ENCODE measurements at regions not wholly inside any gene's neighbourhood (a gene's known extent, or its start where the extent isn't known, plus 50 kb on each side); places are given as distances from the start of the nearest gene placed in this dataset.
A peak's percentile ranks its signal among the peaks of the same experiment; 100 is the strongest.

DNA sequence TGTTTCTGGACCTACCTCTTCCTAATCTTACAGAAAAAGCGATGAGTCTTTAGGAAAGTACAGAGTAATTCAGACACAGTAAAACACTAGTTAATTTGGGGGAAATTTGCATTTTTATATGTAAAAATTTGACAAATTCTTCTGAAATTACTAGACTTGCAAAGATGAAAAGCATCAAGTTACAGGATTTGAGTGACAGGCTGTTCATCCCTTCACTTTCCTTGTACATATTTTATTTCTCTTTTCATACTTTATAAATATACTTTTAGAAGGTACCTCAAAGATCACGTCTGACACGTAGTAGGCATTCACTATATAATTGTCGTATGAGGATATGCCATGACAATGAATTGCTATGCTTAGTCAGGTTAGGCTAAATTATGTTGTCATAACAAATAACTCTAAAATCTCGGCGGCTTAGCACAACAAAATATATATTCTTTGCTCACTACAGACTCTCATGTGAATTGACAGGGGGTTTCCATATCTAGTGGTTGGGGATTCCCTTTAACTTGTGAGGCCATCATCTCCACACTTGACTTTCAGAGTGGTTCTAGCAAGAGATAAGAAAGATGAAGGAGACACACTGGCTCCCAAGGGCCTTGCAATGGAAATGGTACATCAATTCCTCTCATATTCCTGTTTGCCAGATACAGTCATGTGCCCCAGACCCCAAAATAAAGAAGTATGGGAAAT lies 154.1 kb upstream of the TUT7 start:
- WGBS, 3 donors: 93 to 95% (median 94%) methylated on average over 6 of the region's 6 CpGs
- H3K4me3 ChIP-seq: no peak overlapping the region
- ATAC-seq: no peak
- no peak overlapping the region for H3K27ac ChIP-seq
- no peaks in the 10 kb centered on the region for H3K36me3 ChIP-seq (ENCODE audit: insufficient read depth in 1 of 2, low read depth in 1 of 2)
- no peak for DNase-seq
- H3K4me1 ChIP-seq: no peaks in the 10 kb centered on the region
- intact Hi-C loops (cut with DNase I): no loop called here
- TF ChIP-seq, protein P1, sequence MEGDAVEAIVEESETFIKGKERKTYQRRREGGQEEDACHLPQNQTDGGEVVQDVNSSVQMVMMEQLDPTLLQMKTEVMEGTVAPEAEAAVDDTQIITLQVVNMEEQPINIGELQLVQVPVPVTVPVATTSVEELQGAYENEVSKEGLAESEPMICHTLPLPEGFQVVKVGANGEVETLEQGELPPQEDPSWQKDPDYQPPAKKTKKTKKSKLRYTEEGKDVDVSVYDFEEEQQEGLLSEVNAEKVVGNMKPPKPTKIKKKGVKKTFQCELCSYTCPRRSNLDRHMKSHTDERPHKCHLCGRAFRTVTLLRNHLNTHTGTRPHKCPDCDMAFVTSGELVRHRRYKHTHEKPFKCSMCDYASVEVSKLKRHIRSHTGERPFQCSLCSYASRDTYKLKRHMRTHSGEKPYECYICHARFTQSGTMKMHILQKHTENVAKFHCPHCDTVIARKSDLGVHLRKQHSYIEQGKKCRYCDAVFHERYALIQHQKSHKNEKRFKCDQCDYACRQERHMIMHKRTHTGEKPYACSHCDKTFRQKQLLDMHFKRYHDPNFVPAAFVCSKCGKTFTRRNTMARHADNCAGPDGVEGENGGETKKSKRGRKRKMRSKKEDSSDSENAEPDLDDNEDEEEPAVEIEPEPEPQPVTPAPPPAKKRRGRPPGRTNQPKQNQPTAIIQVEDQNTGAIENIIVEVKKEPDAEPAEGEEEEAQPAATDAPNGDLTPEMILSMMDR (IDR thresholded peaks at IDR 0.05): no peak
- H3K9me3 ChIP-seq: no peaks in the 10 kb centered on the region
- peaks cover 0 to 2% (median 0%) of the 10 kb centered on the region in 3 donors for H3K27me3 ChIP-seq (ENCODE audit: insufficient read depth in 3 of 3, low read length in 2 of 3)

DNA sequence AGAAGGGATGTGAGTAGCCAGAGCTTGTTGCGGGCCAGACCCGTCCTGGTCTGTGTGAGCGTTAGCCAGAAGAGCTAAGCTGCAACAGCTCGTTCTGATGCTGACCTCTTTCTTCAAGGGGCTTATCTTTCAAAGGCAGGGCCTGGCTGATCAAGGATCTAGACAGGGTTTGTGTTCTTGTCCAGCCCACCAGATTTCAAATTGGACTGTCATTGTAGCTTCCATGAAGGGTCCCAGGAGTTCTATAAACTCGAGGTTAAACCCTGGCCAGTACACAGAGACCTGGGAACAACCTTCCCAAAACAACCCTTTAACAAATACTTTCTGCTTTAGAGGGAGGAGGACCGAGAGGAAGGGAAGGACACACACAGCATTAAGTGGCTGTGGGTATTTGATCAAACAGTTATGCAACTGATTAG lies 153.0 kb upstream of the TUT7 start:
- Histone ChIP-seq H3K27ac (no peak overlapping the region), H3K4me1 (no peaks in the 10 kb centered on the region), H3K4me3 (no peak overlapping the region), H3K36me3 (ENCODE audit: insufficient read depth in 1 of 2, low read depth in 1 of 2) (no peaks in the 10 kb centered on the region), H3K27me3 (ENCODE audit: insufficient read depth in 3 of 3, low read length in 2 of 3) (peaks cover 0 to 2% (median 0%) of the 10 kb centered on the region in 3 donors), H3K9me3 (no peaks in the 10 kb centered on the region)
- DNase-seq (peak in 1 of 2 donors; percentile 57), ATAC-seq (peak in 1 of 4 donors; percentile 66)
- intact Hi-C loops (cut with DNase I): no loop called here
- TF ChIP-seq, protein P1 (IDR thresholded peaks at IDR 0.05): no peak
- WGBS, 3 donors: 47 to 66% (median 48%) methylated on average over 6 of the region's 6 CpGs

DNA sequence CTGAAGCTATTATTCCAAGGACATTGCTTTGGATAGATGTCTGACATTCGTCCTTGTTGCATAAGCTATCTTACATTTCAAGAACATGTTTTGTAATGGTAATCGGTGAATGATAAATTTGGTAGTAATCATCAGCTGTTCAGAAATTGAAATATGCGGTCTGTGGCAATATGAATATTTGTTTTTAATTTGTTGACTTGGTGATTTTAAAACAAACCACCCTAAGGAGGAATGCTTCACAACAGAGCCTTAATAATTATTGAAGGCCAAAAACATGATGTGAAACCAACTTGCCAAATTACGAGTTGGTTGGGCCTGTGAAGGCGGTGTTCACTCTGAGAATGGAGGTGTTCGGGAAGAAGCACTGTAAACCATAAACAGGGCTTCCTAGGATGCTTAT lies 149.7 kb upstream of the TUT7 start:
- no peaks in the 10 kb centered on the region for H3K9me3 ChIP-seq
- H3K27ac ChIP-seq: no peak overlapping the region
- intact Hi-C loops (cut with DNase I): no loop called here
- TF ChIP-seq, protein P1 (IDR thresholded peaks at IDR 0.05): no peak
- H3K27me3 ChIP-seq (ENCODE audit: insufficient read depth in 3 of 3, low read length in 2 of 3): peaks cover 0 to 2% (median 0%) of the 10 kb centered on the region in 3 donors
- no peak overlapping the region for H3K4me3 ChIP-seq
- WGBS, 3 donors: 85 to 95% (median 87%) methylated on average over 6 of the region's 6 CpGs
- DNase-seq (no peak), ATAC-seq (no peak)
- H3K36me3 ChIP-seq (ENCODE audit: insufficient read depth in 1 of 2, low read depth in 1 of 2): no peaks in the 10 kb centered on the region
- H3K4me1 ChIP-seq: no peaks in the 10 kb centered on the region

DNA sequence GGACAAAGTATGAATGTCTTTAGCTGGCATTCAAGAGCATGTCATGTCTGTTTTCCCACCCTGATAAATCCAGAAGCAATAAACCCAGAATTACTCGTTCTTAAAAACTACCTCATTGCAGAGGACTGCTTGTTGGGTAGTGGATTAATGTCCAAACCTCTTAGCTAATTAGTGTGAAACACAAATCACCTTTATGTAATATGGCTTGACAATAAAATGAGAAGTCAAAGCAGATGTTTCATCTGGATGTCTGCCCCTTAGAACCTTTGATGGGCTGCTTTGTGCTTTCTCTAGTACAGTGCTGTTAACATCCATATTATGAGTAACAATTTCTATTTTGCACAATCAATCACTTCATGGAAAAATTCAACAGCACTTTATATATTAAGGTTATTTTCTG lies 149.1 kb upstream of the TUT7 start:
- no peak for DNase-seq
- H3K27ac ChIP-seq: no peak overlapping the region
- peaks cover 0 to 2% (median 0%) of the 10 kb centered on the region in 3 donors for H3K27me3 ChIP-seq (ENCODE audit: insufficient read depth in 3 of 3, low read length in 2 of 3)
- no peaks in the 10 kb centered on the region for H3K36me3 ChIP-seq (ENCODE audit: insufficient read depth in 1 of 2, low read depth in 1 of 2)
- WGBS, 3 donors: 5 to 31% (median 20%) methylated on average over 1 of the region's 1 CpG
- no peak overlapping the region for H3K4me3 ChIP-seq
- TF ChIP-seq, protein P1 (IDR thresholded peaks at IDR 0.05): no peak
- ATAC-seq: no peak
- intact Hi-C loops (cut with DNase I): no loop called here
- no peaks in the 10 kb centered on the region for H3K4me1 ChIP-seq
- H3K9me3 ChIP-seq: no peaks in the 10 kb centered on the region
